ENCODE measurements at regions not wholly inside any gene's neighbourhood (a gene's known extent, or its start where the extent isn't known, plus 50 kb on each side); places are given as distances from the start of the nearest gene placed in this dataset.

DNA sequence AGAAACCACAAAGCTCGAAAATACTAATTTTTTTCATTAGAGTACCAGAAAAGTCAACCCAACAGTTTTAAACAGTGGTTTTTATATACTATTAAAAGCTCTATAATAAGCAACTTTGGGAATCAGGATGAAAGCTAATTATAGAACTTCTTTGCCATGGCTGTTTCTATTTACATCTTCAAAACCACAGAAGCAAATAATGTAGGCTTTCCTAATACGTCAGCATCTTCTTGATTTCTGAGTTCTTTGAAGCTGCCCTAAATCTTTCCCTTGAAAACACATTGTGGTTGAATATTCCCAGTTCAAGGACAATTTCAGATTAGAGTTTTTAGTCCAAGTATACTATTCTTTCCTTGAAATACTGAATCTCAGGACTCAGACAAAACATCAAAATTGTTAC is 460.2 kb upstream of the FAT1 start:
- H3K4me3 ChIP-seq (ENCODE audit: insufficient read depth, low read length, poor library complexity, severe bottlenecking) = no peak overlapping the region
- H3K36me3 ChIP-seq (ENCODE audit: low read length) = no peaks in the 10 kb centered on the region
- no peaks in the 10 kb centered on the region for H3K79me2 ChIP-seq (ENCODE audit: insufficient read depth, low read length)
- no peak overlapping the region for H3K27ac ChIP-seq (ENCODE audit: low read depth, low read length)
- H3K9me2 ChIP-seq (replicated peaks; ENCODE audit: insufficient read depth, low read length) = no peaks in the 10 kb centered on the region
- no peaks in the 10 kb centered on the region for H3F3A ChIP-seq (ENCODE audit: insufficient read depth)
- H2AFZ ChIP-seq (ENCODE audit: low read depth, low read length, severe bottlenecking) = no peak overlapping the region
- no peak overlapping the region for H3K9ac ChIP-seq (ENCODE audit: low read length)
- H4K20me1 ChIP-seq (ENCODE audit: low read depth, low read length) = no peaks in the 10 kb centered on the region
- H3K9me3 ChIP-seq (ENCODE audit: insufficient read depth, low read length) = no peaks in the 10 kb centered on the region
- no peaks in the 10 kb centered on the region for H3K27me3 ChIP-seq (ENCODE audit: low read length)
- TF ChIP-seq EZH2phosphoT487 (conservative IDR thresholded peaks at IDR 0.05; ENCODE audit: low read length) = no peak
- TF ChIP-seq, protein P1, sequence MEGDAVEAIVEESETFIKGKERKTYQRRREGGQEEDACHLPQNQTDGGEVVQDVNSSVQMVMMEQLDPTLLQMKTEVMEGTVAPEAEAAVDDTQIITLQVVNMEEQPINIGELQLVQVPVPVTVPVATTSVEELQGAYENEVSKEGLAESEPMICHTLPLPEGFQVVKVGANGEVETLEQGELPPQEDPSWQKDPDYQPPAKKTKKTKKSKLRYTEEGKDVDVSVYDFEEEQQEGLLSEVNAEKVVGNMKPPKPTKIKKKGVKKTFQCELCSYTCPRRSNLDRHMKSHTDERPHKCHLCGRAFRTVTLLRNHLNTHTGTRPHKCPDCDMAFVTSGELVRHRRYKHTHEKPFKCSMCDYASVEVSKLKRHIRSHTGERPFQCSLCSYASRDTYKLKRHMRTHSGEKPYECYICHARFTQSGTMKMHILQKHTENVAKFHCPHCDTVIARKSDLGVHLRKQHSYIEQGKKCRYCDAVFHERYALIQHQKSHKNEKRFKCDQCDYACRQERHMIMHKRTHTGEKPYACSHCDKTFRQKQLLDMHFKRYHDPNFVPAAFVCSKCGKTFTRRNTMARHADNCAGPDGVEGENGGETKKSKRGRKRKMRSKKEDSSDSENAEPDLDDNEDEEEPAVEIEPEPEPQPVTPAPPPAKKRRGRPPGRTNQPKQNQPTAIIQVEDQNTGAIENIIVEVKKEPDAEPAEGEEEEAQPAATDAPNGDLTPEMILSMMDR (IDR thresholded peaks at IDR 0.05; ENCODE audit: insufficient read depth, low read length, poor library complexity, severe bottlenecking) = no peak
- no peak overlapping the region for H3K4me2 ChIP-seq (ENCODE audit: low read depth, low read length, poor library complexity, severe bottlenecking)

DNA sequence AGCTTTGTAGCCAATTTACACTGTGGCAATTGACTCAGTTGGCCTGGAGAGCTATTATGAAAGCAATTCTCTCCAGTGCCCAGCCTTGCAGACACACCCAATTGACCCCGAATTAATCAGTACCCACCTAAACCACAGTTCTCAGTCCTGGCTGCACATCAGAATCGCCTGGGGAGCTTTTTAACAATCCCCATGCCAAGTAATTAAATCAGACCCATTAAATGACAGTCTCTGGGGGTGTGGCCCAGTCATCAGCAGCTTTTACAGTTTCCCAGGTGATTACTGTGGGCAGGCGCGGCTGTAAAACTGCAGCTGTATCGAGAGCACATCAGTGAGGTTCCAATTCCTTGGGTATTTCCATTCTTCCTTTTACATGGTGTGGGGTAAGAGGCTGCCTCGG is 460.9 kb upstream of the FAT1 start:
- no peaks in the 10 kb centered on the region for H3K9me2 ChIP-seq (replicated peaks; ENCODE audit: insufficient read depth, low read length)
- H3K79me2 ChIP-seq (ENCODE audit: insufficient read depth, low read length) = no peaks in the 10 kb centered on the region
- no peaks in the 10 kb centered on the region for H3K9me3 ChIP-seq (ENCODE audit: insufficient read depth, low read length)
- H3F3A ChIP-seq (ENCODE audit: insufficient read depth) = no peaks in the 10 kb centered on the region
- H3K27ac ChIP-seq (ENCODE audit: low read depth, low read length) = no peak overlapping the region
- H3K27me3 ChIP-seq (ENCODE audit: low read length) = no peaks in the 10 kb centered on the region
- no peak overlapping the region for H2AFZ ChIP-seq (ENCODE audit: low read depth, low read length, severe bottlenecking)
- H3K4me2 ChIP-seq (ENCODE audit: low read depth, low read length, poor library complexity, severe bottlenecking) = no peak overlapping the region
- TF ChIP-seq, protein P1 (IDR thresholded peaks at IDR 0.05; ENCODE audit: insufficient read depth, low read length, poor library complexity, severe bottlenecking) = no peak
- no peak for TF ChIP-seq EZH2phosphoT487 (conservative IDR thresholded peaks at IDR 0.05; ENCODE audit: low read length)
- H3K4me3 ChIP-seq (ENCODE audit: insufficient read depth, low read length, poor library complexity, severe bottlenecking) = no peak overlapping the region
- no peaks in the 10 kb centered on the region for H4K20me1 ChIP-seq (ENCODE audit: low read depth, low read length)
- no peaks in the 10 kb centered on the region for H3K36me3 ChIP-seq (ENCODE audit: low read length)
- no peak overlapping the region for H3K9ac ChIP-seq (ENCODE audit: low read length)

DNA sequence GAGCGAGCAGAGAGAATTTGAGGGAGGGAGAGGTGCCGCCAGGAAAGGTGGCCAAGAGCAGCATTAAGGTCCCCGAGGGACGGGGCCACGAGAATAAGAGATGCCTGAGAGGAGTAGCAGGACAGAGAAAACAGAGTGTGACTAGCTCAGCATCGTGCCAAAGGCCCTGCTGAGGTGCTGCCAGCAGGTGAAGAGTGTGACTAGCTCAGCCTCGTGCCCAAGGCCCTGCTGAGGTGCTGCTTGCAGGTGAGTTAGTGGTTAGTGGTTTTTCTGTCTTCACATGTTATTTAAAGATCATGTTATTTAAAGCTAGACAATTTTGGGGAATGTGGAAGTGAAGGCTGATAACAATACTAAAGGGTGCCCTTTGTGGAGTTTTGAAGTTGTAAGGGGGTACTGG is 464.5 kb upstream of the FAT1 start:
- TF ChIP-seq, protein P1 (IDR thresholded peaks at IDR 0.05; ENCODE audit: insufficient read depth, low read length, poor library complexity, severe bottlenecking) = no peak
- TF ChIP-seq EZH2phosphoT487 (conservative IDR thresholded peaks at IDR 0.05; ENCODE audit: low read length) = no peak
- no peaks in the 10 kb centered on the region for H3F3A ChIP-seq (ENCODE audit: insufficient read depth)
- H3K9me3 ChIP-seq (ENCODE audit: insufficient read depth, low read length) = 0 out of 2 replicates have a peak, but pooled peaks cover 3% of the 10 kb centered on the region
- H3K27me3 ChIP-seq (ENCODE audit: low read length) = no peaks in the 10 kb centered on the region
- no peaks in the 10 kb centered on the region for H3K79me2 ChIP-seq (ENCODE audit: insufficient read depth, low read length)
- H3K4me2 ChIP-seq (ENCODE audit: low read depth, low read length, poor library complexity, severe bottlenecking) = no peak overlapping the region
- H4K20me1 ChIP-seq (ENCODE audit: low read depth, low read length) = no peaks in the 10 kb centered on the region
- no peak overlapping the region for H3K9ac ChIP-seq (ENCODE audit: low read length)
- no peak overlapping the region for H3K4me3 ChIP-seq (ENCODE audit: insufficient read depth, low read length, poor library complexity, severe bottlenecking)
- H3K36me3 ChIP-seq (ENCODE audit: low read length) = no peaks in the 10 kb centered on the region
- H3K27ac ChIP-seq (ENCODE audit: low read depth, low read length) = no peak overlapping the region
- H3K9me2 ChIP-seq (replicated peaks; ENCODE audit: insufficient read depth, low read length) = no peaks in the 10 kb centered on the region
- no peak overlapping the region for H2AFZ ChIP-seq (ENCODE audit: low read depth, low read length, severe bottlenecking)

Measured in SU-DHL-6 (cell line).